GM18499 (cell line): ENCODE measurements at regions not wholly inside any gene's neighbourhood (a gene's known extent, or its start where the extent isn't known, plus 50 kb on each side); places are given as distances from the start of the nearest gene placed in this dataset.
"Not testable (repeated sequence)": the region's sequence is repeated elsewhere in the genome, so short reads cannot be mapped to it uniquely, and the experiment has no call there.

Experiments used
- ATAC-seq: cut with Tn5 transposase; IDR thresholded peaks from one replicate; pipeline ENCODE4 v1.9.1; 2021; ENCODE audit warnings: moderate number of reproducible peaks; ENCODE audit not compliant: insufficient read depth, unreplicated experiment

DNA sequence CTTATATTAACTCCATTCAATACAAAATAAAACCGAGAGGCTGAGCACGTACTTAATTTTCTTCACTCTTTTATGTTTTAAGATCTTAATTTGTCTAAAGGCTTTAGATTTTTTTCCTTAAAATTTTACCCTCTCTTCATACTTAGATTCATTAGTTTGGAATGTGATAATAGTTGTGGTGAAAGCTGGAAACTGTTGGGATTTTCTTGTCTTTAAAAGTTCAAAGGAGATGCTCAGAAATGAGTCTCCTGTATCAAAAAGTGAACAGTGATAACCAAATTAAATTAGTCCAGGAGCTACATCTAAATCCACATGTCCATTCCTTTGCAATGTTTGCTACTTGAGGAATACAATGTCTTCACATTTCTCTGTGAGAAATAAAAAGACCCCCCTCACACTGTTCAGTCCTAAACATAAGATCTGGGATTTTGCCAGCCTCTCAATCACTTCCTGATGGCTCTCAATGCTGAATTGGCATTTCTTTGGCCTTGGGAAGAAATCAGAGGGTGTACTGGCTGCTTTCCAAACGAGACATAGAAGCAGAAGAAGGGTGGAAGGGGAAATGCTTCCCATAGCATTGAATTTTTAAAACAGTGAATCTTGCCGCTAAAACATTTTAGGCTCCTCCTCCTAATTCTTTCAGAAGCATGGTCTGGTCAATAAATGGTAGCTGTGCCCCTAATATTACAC is 245.0 kb downstream of the SHOX2 start:
- no peak for ATAC-seq

- ATAC-seq: no peak
These were observed 246.7 kb downstream of the SHOX2 start for GRCh38 chr3:157859541-157859940.

- no peak for ATAC-seq
These were observed 247.4 kb downstream of the SHOX2 start for GRCh38 chr3:157858821-157859220.

DNA sequence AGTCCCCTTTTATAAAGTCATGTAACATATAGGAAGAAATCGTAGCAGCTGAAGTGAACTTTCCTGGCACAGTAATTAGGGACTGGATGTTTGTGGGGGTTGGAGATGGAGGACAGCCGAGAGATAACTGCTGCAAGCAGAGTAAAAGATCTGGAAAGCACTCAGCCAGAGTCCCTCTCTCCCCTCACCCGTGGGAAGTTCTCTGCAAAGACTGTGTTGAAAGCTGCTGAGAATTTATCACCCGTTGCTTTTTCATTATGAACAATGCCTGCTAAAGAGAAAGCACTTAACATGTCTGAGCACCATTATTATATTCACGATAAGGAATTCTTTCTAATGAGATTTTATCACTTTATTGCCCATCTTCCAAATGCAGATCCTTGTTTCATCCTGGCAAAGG is 248.8 kb downstream of the SHOX2 start:
- no peak for ATAC-seq

DNA sequence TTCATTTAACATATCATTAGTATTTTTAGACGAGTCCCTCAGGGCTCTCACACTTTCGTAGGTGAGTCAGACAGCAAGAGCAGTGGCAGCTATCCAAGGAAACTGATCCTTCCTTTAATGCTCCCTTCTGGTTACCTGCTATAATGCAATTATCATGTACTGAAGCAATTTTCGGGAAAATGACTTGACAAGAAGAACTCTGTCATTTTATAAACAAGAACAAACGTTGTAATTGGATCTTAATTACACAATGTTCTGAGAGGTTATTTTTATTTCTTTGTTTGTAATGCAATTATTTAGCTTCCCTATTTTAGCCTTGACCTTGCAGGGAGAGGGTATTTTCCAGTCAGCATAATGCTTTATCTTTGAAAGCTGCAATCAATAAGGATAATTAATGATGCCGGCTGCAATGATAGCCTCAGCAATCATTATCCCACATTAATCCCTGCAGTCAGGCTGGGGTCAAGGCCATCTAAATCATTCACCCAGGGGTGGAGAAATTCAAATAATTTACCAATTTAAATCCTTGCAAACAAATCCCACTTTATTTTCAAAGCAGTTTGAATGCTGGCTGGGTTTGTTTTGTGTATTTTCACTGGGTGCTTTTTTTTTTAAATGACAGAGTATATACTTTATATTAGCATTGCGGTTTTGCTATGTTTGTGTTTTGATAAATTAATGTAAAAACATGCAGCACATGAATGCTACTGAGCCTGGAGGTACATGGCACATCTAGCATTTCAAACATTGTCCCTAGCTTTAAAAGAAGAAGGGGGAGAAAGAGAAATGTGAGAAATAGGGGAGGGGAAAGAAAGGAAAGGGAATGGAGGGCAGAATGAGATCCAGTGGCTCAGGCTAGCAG is 249.9 kb downstream of the SHOX2 start:
- no peak for ATAC-seq

DNA sequence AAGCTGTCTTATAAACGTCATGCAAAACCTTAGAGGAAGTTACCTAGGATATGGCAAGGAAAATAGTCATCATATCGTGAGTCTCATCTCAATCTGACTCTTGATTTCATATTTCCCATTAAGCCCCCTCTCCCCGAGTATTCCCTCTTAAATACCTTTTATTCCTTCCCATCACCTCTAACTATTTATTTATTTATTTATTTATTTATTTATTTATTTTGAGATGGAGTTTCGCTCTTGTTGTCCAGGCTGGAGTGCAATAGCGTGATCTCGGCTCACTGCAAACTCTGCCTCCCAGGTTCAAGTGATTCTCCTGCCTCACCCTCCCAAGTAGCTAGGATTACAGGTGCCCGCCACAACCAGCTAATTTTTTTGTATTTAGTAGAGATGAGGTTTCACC is 260.4 kb downstream of the SHOX2 start:
- ATAC-seq: not testable (repeated sequence)

GRCh38 chr3:157844800-157845565 is 261.2 kb downstream of the SHOX2 start:
- ATAC-seq: no peak

DNA sequence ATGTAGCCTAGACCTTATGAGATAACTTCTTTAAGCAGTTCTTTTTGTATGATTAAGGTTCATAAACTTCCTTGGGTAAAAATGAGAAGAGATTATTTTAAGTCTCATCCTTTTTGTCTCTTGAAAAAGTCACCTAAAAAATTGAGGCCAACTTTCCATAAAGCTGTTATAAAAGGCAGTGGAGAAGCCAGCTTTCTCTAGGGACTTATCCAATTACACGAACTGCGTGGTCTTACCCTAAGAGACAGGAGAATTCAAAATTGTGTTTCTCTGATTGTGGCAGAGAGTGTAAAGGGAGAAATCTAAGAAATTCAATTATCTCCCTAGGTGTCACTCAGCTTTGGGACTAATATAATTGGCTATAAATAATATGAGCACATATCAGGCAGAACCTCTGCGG is 262.0 kb downstream of the SHOX2 start:
- no peak for ATAC-seq

- ATAC-seq: no peak
These were observed 265.2 kb downstream of the SHOX2 start for GRCh38 chr3:157841029-157841428.

DNA sequence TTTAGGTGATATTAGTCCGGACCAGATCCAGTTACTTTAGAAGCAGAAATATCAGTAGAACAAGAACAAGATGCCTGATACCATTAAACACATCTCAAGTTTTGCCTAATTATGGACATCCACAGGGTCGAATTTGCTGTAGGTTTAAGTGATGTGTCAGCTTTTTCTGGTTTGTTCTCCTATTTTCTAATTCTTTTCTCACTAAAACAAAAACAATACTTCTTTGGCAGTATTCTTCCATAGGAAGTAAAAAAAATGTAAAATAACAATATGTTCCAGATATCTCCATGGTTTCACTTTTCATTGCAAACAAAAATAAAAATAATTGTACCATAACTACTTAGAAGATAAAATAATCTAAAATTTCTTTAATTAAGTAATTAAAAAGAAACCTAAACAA is 265.7 kb downstream of the SHOX2 start:
- ATAC-seq: no peak

DNA sequence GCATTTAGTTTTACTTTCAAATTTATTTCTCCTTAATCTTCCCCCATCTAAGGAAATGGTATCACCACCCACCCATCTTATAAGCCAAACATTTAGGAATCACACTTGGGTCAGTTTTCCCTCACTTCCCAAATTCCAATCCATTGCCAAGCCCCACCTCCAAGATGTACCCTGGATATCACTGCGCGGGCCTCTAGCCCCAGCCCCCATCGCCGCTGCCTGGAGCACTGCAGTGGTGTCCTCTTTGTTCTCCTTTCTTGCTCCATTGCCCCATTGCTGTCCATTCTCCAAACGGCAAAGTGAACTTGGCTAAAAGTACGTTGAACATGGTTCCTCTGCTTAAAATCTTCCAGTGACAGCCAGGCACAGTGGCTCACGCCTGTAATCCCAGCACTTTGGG is 267.8 kb downstream of the SHOX2 start:
- ATAC-seq: no peak

GRCh38 chr3:157837336-157837735 is 268.9 kb downstream of the SHOX2 start:
- no peak for ATAC-seq

DNA sequence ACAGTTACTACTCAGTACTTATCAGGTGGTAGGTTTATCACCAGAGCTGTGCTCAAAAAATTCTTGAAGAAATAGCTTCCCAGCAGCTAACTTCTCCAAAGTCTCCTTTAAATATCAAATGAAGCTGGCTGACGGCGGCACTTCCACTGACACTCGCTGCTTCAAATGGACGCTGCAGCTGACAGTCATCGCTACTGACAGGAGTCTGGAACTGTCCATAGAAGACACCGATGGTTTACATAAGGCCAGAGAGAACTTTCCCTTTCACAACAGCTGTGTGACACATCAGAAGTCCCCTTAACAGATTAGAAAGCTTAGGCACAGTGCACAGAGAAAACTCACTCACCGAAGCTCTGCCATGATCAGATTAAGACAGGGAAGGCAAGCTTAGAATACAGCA is 270.2 kb downstream of the SHOX2 start:
- ATAC-seq: no peak

DNA sequence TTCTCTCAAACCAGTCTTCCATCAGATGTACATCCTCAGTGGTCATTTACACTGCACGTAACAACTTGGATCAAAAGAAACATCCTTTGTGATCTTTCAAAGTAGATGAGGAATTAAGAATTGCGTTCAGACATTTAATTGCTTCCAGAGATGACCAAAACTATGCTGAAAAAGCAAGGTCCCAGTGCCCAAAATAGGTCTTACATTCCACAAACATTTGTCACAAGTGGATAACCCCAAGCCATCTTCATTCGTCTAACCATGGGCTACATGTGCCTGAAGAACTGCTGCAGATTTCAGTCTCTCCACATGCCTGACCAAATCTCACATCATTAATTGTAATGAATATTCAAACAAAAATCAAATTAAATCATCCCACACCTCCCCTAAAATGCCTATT is 273.6 kb downstream of the SHOX2 start:
- no peak for ATAC-seq

DNA sequence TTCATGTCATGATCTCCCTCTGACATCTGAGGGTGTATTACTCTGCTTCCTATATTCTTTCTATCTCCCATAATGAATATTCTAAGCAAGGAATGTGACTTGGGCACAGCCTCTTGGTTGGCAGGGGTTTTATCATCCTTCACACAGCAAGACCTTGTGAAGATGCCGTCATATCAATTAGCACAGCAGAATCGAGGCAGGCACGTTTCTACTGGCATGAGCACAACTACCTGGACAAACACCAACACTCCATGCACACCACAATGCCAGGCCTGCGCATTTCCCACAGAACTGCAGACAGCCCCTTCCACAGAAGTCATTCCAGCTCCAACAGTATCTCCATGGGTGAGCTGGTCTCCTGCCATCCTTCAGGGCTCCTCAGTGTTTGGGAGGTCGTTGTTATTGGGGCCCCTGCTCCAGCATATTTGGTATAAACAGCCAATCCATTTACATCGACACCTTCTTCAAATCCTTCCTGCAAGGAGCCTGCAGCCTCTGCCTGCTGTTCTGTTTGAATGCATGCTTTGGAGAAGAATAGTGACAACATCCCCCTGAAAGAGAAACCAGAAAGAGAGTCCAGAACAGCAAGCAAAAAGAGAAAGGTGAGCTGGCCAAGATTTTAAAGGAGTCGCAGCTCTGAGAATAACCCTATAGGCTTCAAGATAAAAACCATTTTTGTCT is 275.5 kb downstream of the SHOX2 start:
- ATAC-seq: no peak

DNA sequence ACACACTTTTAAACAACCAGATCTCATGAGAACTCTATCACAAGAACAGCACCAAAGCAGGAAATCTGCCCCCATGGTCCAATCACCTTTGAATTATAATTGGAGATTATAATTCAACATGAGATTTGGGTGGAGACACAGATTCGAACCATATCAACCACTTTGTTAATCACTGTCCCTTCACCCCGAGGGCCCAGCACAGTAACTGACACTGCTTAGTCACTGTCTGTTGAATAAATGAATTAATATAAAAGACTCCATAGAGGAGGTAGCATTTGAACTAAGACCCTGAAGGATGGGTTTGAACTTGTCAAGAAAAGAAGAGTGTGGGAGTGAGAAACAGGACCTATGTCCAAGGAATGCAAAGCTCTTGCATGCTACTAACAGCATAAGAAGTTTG is 276.4 kb downstream of the SHOX2 start:
- no peak for ATAC-seq

GRCh38 chr3:157824281-157824680 is 281.9 kb downstream of the SHOX2 start:
- no peak for ATAC-seq

DNA sequence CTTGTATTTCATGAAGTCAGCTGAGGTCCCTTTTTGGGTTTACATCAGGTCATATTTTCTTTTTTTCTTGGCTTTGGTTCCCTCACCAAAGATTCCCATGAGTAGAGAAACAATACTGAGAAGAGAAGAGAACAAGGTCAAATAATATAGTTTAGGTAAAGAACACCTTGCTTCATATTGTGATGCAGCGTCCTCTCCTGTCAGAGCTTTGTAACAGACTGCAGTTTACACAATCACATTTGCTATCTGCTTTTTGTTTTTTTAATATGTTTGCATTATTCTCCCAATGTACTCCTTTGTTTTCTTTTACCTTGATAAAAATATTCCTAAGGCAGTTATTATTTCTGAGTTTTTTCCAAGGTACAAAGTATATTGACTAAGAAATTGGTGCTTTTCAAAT is 283.2 kb downstream of the SHOX2 start:
- no peak for ATAC-seq

DNA sequence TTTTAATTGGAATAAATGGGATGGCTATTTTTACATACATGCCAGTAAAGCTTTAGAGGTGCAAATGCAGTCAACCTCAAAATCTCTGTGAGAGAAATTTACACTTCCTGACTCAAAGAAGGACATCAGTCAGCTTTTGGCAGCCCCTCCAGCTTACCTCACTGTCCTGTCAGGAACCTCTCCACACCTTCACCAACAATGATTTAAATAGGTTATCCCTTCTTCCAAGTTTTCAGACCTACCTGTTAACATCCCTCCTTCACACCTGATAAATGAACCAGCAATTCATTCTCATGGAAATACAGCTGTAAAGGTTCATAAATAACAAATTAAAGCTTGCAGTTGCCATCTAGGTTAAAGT is 286.1 kb downstream of the SHOX2 start:
- ATAC-seq: no peak

- ATAC-seq: no peak
These were observed 286.7 kb downstream of the SHOX2 start for GRCh38 chr3:157819270-157820156.
